NT2/D1 (cell line): ENCODE measurements at regions not wholly inside any gene's neighbourhood (a gene's known extent, or its start where the extent isn't known, plus 50 kb on each side); places are given as distances from the start of the nearest gene placed in this dataset.
"Not testable (repeated sequence)": the region's sequence is repeated elsewhere in the genome, so short reads cannot be mapped to it uniquely, and the experiment has no call there.

Source experiments
- SUZ12 ChIP-seq: IDR thresholded peaks from 2 replicates; pipeline ENCODE4 v1.6.1; 2011; ENCODE audit not compliant: insufficient read length, insufficient read depth; ENCODE audit errors: extremely low read depth
- YY1 ChIP-seq: IDR thresholded peaks from 2 replicates; pipeline ENCODE4 v1.6.1; 2011; ENCODE audit not compliant: insufficient read length, insufficient read depth
- ZNF274 ChIP-seq: IDR thresholded peaks from 2 replicates; pipeline ENCODE4 v1.6.1; 2011; ENCODE audit warnings: mild to moderate bottlenecking, low read depth, low read length

DNA sequence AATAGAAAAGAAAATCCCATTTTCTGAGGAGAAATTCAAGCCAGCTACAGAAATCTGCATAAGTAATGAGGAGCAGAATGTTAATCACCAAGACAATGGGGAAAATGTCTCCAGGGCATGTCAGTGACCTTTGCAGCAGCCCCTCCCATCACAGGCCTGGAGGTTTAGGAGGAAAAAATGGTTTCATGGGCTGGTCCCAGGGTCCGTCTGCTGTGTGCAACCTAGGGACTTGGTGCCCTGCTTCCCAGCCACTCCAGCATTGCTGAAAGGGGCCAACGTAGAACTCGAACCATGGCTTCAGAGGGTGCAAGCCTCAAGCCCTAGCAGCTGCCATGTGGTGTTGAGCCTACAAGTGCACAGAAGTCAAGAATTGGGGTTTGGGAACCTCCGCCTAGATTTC, 116.8 kb downstream of the ENC1 start:
- TF ChIP-seq YY1, ZNF274, SUZ12: not testable (repeated sequence)
